T-cell (primary cell): ENCODE measurements at regions not wholly inside any gene's neighbourhood (a gene's known extent, or its start where the extent isn't known, plus 50 kb on each side); places are given as distances from the start of the nearest gene placed in this dataset.

ENCODE experiments used
- ATAC-seq, 4 experiments: fragments of 200-7000 bp in 3 of 4; fragments of 150-1000 bp in 1 of 4; cut with Tn5 transposase; replicated peaks in 1 of 4; 1 replicate in 3 of 4; 2 replicates in 1 of 4; pipeline ENCODE4 v1.10.0; 2021; ENCODE audit warnings: moderate library complexity in 3 of 4, mild to moderate bottlenecking in 2 of 4, moderate number of reproducible peaks in 1 of 4
- CTCF ChIA-PET, 2 donors: fragments of 300-600 bp; sonication (Branson Sonifier 250); formaldehyde crosslinking; loops; one replicate each; lab custom pipeline; 2022; ENCODE audit warnings: antibody characterized with exemption in 2 of 2; lab: Charles Lee
- POLR2A ChIA-PET, 2 donors: fragments of 300-600 bp; sonication (Branson Sonifier 250); formaldehyde crosslinking; loops; one replicate each; lab custom pipeline; 2022; ENCODE audit warnings: antibody characterized with exemption in 2 of 2; lab: Charles Lee
- DNase-seq, 35 experiments: peaks; one replicate each; pipeline versions ENCODE4 v3.0.0 to v3.0.0-alpha.2; 2013 to 2023
- H3K27ac ChIP-seq: one replicate; pipeline ENCODE4 v1.5.1; 2013; ENCODE audit warnings: low read length
- H3K27me3 ChIP-seq, 2 experiments: replicated peaks in 1 of 2; 1 replicate in 1 of 2; 2 replicates in 1 of 2; pipeline versions ENCODE4 v1.6.1 to v1.7.0; 2013; ENCODE audit warnings: low read length in 1 of 2, mixed read lengths in 1 of 2; ENCODE audit not compliant: control insufficient read depth in 2 of 2, insufficient read depth in 2 of 2; ENCODE audit errors: extremely low read depth in 1 of 2
- H3K36me3 ChIP-seq, 2 donors: 1 replicate in 1 of 2; 2 replicates in 1 of 2; pipeline versions ENCODE4 v1.6.1 to v1.7.0; 2013; ENCODE audit warnings: low read length in 1 of 2; ENCODE audit not compliant: control insufficient read depth in 2 of 2, insufficient read depth in 1 of 2; ENCODE audit errors: extremely low read depth in 1 of 2
- H3K4me1 ChIP-seq, 2 experiments: 1 replicate in 1 of 2; 2 replicates in 1 of 2; pipeline versions ENCODE4 v1.6.1 to v1.7.0; 2013; ENCODE audit warnings: low read length in 2 of 2, mixed read lengths in 1 of 2; ENCODE audit not compliant: insufficient read depth in 2 of 2, control insufficient read depth in 1 of 2; ENCODE audit errors: extremely low read depth in 1 of 2
- H3K4me3 ChIP-seq, 2 donors: 1 replicate in 1 of 2; 2 replicates in 1 of 2; pipeline versions ENCODE4 v1.5.1 to v1.7.0; 2013; ENCODE audit warnings: mild to moderate bottlenecking in 2 of 2, low read length in 1 of 2, moderate library complexity in 1 of 2; ENCODE audit not compliant: control insufficient read depth in 1 of 2; ENCODE audit errors: extremely low read depth in 1 of 2
- H3K9me3 ChIP-seq: 2 replicates; pipeline ENCODE4 v1.7.0; 2013
- H3K27ac Mint-ChIP-seq, 2 donors: one replicate each; pipeline ENCODE4 v1.8.0; 2020 to 2021; ENCODE audit warnings: mild to moderate bottlenecking in 2 of 2, mixed read lengths in 2 of 2
- H3K27me3 Mint-ChIP-seq, 2 donors: one replicate each; pipeline ENCODE4 v1.8.0; 2021 to 2022; ENCODE audit warnings: mixed read lengths in 2 of 2
- H3K36me3 Mint-ChIP-seq: one replicate; pipeline ENCODE4 v1.8.0; 2021; ENCODE audit warnings: mixed read lengths
- H3K4me1 Mint-ChIP-seq, 3 donors: one replicate each; pipeline ENCODE4 v1.8.0; 2020 to 2022; ENCODE audit warnings: mixed read lengths in 3 of 3, mild to moderate bottlenecking in 1 of 3
- H3K4me3 Mint-ChIP-seq, 3 donors: one replicate each; pipeline ENCODE4 v1.8.0; 2020 to 2022; ENCODE audit warnings: mild to moderate bottlenecking in 3 of 3, mixed read lengths in 3 of 3, moderate library complexity in 3 of 3
- H3K9me3 Mint-ChIP-seq, 3 donors: one replicate each; pipeline ENCODE4 v1.8.0; 2020 to 2022; ENCODE audit warnings: mixed read lengths in 3 of 3
- WGBS: methylation state at CpG from one replicate; pipeline ENCODE4 v1.1.5; 2013; ENCODE audit warnings: missing lambda C conversion rate; ENCODE audit not compliant: insufficient coverage; 5-methylcytosine and 5-hydroxymethylcytosine counted together

DNA sequence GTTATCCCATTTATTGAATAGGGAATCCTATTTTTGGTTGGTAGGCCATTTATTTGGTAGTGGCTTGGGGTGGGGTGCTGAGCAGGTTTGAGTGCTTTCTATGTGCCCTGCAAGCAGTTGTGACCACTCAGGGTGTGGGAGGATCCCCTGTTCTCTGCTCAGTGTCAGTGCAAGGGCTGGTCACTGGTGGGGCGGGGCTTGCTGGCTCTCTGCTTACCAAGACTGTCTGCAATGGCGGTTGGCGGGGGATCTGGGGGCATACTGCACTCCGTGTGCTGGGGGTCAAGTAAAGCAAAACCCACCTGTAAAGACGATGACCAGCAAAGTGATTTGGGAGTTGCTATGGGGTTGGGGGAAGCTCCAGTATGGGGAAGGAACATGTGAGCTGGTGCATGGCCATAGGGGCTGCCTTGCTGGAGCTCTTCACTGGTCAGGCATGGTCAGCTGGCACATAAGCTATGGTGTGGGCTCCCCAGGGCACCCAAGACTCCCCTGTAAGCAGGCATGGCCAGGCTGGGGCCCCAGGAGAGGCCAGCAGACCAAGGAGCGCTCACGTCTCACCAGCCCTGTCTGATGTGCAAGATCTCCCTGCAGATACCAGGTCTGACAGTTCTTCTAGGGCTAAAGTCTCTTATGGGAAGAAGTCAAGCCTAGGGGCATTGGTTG is 83.0 kb upstream of the GRXCR1 start:
- H3K4me3 ChIP-seq = no peak overlapping the region
- H3K36me3 ChIP-seq = no peaks in the 10 kb centered on the region
- Mint-ChIP-seq H3K4me1 (no peaks in the 10 kb centered on the region), H3K27me3 (peaks cover 7 to 19% of the 10 kb centered on the region in 2 donors), H3K9me3 (no peaks in the 10 kb centered on the region), H3K27ac (no peak overlapping the region), H3K36me3 (no peaks in the 10 kb centered on the region), H3K4me3 (no peak overlapping the region)
- WGBS = 87% methylated on average over 7 of the region's 7 CpGs
- peaks cover 0 to 6% of the 10 kb centered on the region in 2 experiments for H3K27me3 ChIP-seq
- H3K9me3 ChIP-seq = no peaks in the 10 kb centered on the region
- ChIA-PET POLR2A (no interaction called here), CTCF (no interaction called here)
- no peak for ATAC-seq
- no peak for DNase-seq
- H3K4me1 ChIP-seq = no peaks in the 10 kb centered on the region
- H3K27ac ChIP-seq = no peak overlapping the region

DNA sequence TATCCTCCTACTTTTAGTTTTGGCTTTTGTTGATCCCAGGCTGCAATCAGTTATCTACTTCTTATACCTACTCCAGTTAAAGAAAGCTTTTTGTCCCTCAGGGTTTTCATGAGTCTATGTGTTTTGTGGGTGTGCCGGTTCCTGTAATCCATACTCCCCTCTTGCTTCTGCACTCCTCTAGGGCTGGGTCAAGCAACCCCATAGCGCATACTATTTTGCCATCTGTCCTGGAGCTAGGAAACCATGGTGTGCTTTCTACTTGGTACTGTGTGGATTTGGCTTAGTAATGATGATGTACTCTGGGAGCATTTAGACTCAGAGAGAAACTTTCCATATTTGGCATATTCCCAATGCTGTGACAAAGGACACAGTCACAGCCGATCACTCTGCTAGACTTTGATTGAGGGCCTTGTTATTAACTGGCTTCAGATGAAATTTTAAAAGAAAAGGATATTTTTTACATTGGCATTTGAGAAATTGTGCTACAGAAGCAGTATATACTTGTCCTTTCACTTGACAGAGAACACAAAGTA is 86.1 kb upstream of the GRXCR1 start:
- ATAC-seq = no peak
- ChIA-PET POLR2A (no interaction called here), CTCF (no interaction called here)
- Histone ChIP-seq H3K27me3 (peaks cover 0 to 9% of the 10 kb centered on the region in 2 experiments), H3K4me1 (no peaks in the 10 kb centered on the region), H3K4me3 (no peak overlapping the region), H3K36me3 (no peaks in the 10 kb centered on the region), H3K27ac (no peak overlapping the region), H3K9me3 (no peaks in the 10 kb centered on the region)
- no peak overlapping the region for H3K27ac Mint-ChIP-seq
- H3K27me3 Mint-ChIP-seq = peaks cover 9 to 18% of the 10 kb centered on the region in 2 donors
- no peak overlapping the region for H3K4me3 Mint-ChIP-seq
- no peaks in the 10 kb centered on the region for H3K4me1 Mint-ChIP-seq
- no peak for DNase-seq
- peaks cover 14 to 20% (median 15%) of the 10 kb centered on the region in 3 donors for H3K9me3 Mint-ChIP-seq
- no peaks in the 10 kb centered on the region for H3K36me3 Mint-ChIP-seq
- WGBS = no CpG with 5 or more reads among the region's 3 CpGs

GRCh38 chr4:42789041-42789567 is 103.4 kb upstream of the GRXCR1 start:
- H3K4me3 ChIP-seq = no peak overlapping the region
- no peak overlapping the region for H3K27ac ChIP-seq
- ChIA-PET POLR2A (no interaction called here), CTCF (no interaction called here)
- no peaks in the 10 kb centered on the region for H3K9me3 ChIP-seq
- H3K36me3 ChIP-seq = no peaks in the 10 kb centered on the region
- Mint-ChIP-seq H3K27ac (no peak overlapping the region), H3K4me3 (no peak overlapping the region), H3K27me3 (peaks cover 0 to 3% of the 10 kb centered on the region in 2 donors), H3K36me3 (no peaks in the 10 kb centered on the region), H3K4me1 (no peaks in the 10 kb centered on the region), H3K9me3 (peaks cover 4 to 12% (median 6%) of the 10 kb centered on the region in 3 donors)
- DNase-seq = no peak
- no peak for ATAC-seq
- peaks cover 0 to 6% of the 10 kb centered on the region in 2 experiments for H3K27me3 ChIP-seq
- no peaks in the 10 kb centered on the region for H3K4me1 ChIP-seq
- WGBS = 67% methylated on average over 1 of the region's 1 CpG

DNA sequence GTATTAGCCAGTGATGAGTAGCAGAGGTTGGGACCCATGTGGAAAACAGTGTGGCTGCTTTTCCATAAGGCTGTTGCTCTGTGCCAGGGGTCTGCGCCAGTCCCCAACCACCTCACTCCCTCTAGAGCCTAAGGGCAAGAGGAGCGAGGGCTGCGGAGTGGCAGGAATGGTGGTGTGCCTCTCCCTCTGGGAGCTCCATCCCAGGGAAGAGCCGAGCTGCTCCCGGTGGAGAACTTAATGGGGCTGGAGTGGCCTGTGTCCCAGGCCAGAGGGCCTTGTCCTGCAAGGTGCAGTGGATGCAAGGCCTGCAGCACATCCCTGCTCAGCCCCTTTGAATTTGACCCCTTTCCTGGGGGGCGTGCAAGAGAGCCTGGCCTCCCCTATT is 105.4 kb upstream of the GRXCR1 start:
- H3K4me1 Mint-ChIP-seq = no peaks in the 10 kb centered on the region
- CTCF ChIA-PET = no interaction called here
- POLR2A ChIA-PET = no interaction called here
- peaks cover 0 to 3% of the 10 kb centered on the region in 2 donors for H3K27me3 Mint-ChIP-seq
- peaks cover 0 to 6% of the 10 kb centered on the region in 2 experiments for H3K27me3 ChIP-seq
- H3K4me3 Mint-ChIP-seq = no peak overlapping the region
- H3K36me3 Mint-ChIP-seq = no peaks in the 10 kb centered on the region
- no peaks in the 10 kb centered on the region for H3K9me3 ChIP-seq
- peaks cover 4 to 16% (median 6%) of the 10 kb centered on the region in 3 donors for H3K9me3 Mint-ChIP-seq
- DNase-seq (no peak), ATAC-seq (no peak)
- H3K4me1 ChIP-seq = no peaks in the 10 kb centered on the region
- no peak overlapping the region for H3K27ac Mint-ChIP-seq
- 95% methylated on average over 5 of the region's 6 CpGs for WGBS
- no peak overlapping the region for H3K27ac ChIP-seq
- H3K4me3 ChIP-seq = no peak overlapping the region
- H3K36me3 ChIP-seq = no peaks in the 10 kb centered on the region

- H3K4me1 ChIP-seq = no peaks in the 10 kb centered on the region
- POLR2A ChIA-PET = no interaction called here
- DNase-seq = no peak
- no peaks in the 10 kb centered on the region for H3K36me3 Mint-ChIP-seq
- 61% methylated on average over 6 of the region's 6 CpGs for WGBS
- CTCF ChIA-PET = no interaction called here
- ATAC-seq = no peak
- no peaks in the 10 kb centered on the region for H3K9me3 ChIP-seq
- H3K9me3 Mint-ChIP-seq = peaks cover 4 to 16% (median 6%) of the 10 kb centered on the region in 3 donors
- peaks cover 0 to 6% of the 10 kb centered on the region in 2 experiments for H3K27me3 ChIP-seq
- H3K4me1 Mint-ChIP-seq = no peaks in the 10 kb centered on the region
- no peak overlapping the region for H3K27ac Mint-ChIP-seq
- H3K4me3 ChIP-seq = no peak overlapping the region
- H3K4me3 Mint-ChIP-seq = no peak overlapping the region
- no peaks in the 10 kb centered on the region for H3K36me3 ChIP-seq
- no peak overlapping the region for H3K27ac ChIP-seq
- H3K27me3 Mint-ChIP-seq = peaks cover 0 to 3% of the 10 kb centered on the region in 2 donors
Observed at GRCh38 chr4:42786350-42787078, 106.0 kb upstream of the GRXCR1 start.

DNA sequence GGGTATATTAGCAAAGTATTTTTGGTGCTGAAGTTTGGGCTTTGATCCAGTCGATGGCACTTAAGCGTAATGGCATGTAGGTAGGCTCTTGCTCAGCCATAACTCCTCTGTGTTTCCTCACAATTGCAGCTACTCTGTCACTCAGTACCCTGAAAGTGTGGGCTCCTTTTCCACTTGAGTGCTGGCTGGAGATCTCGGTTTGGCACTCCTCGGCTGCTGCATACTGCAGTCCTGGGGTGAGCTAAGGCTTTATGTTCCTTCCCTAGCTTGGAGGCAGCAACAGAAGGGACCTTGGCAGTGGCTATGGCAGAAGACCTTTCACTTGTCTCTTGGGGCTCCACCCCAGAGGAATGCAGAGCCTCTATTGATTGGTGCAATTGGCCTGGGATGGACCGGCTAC is 106.7 kb upstream of the GRXCR1 start:
- H3K27me3 Mint-ChIP-seq = peaks cover 0 to 3% of the 10 kb centered on the region in 2 donors
- CTCF ChIA-PET = no interaction called here
- ATAC-seq (no peak), DNase-seq (no peak)
- peaks cover 4 to 16% (median 6%) of the 10 kb centered on the region in 3 donors for H3K9me3 Mint-ChIP-seq
- Histone ChIP-seq H3K4me3 (no peak overlapping the region), H3K9me3 (no peaks in the 10 kb centered on the region), H3K27ac (no peak overlapping the region), H3K27me3 (peaks cover 0 to 6% of the 10 kb centered on the region in 2 experiments), H3K36me3 (no peaks in the 10 kb centered on the region), H3K4me1 (no peaks in the 10 kb centered on the region)
- no peak overlapping the region for H3K4me3 Mint-ChIP-seq
- POLR2A ChIA-PET = no interaction called here
- H3K4me1 Mint-ChIP-seq = no peaks in the 10 kb centered on the region
- no peak overlapping the region for H3K27ac Mint-ChIP-seq
- 87% methylated on average over 3 of the region's 5 CpGs for WGBS
- no peaks in the 10 kb centered on the region for H3K36me3 Mint-ChIP-seq
